IMR-90 (cell line): ENCODE measurements at regions not wholly inside any gene's neighbourhood (a gene's known extent, or its start where the extent isn't known, plus 50 kb on each side); places are given as distances from the start of the nearest gene placed in this dataset.

Experiments
- MXI1 ChIP-seq: IDR thresholded peaks from 2 replicates; pipeline ENCODE4 v1.6.1; 2012; ENCODE audit warnings: low read depth, mild to moderate bottlenecking, low read length, moderate library complexity, borderline replicate concordance
- POLR2A ChIP-seq: IDR thresholded peaks from 2 replicates; pipeline ENCODE4 v1.6.1; 2012; ENCODE audit warnings: mild to moderate bottlenecking, low read depth, low read length
- RAD21 ChIP-seq: IDR thresholded peaks from 2 replicates; pipeline ENCODE4 v1.6.1; 2012; ENCODE audit warnings: low read length, improper control_type of control experiment
- RCOR1 ChIP-seq: IDR thresholded peaks from 2 replicates; pipeline ENCODE4 v1.6.1; 2012; ENCODE audit warnings: mild to moderate bottlenecking, low read length, improper control_type of control experiment; ENCODE audit not compliant: insufficient replicate concordance
- TF ChIP-seq, protein P1 (sequence below): conservative IDR thresholded peaks from 2 replicates; pipeline ENCODE4 v1.5.1; 2012; ENCODE audit warnings: mild to moderate bottlenecking, low read depth, low read length, improper control_type of control experiment

DNA sequence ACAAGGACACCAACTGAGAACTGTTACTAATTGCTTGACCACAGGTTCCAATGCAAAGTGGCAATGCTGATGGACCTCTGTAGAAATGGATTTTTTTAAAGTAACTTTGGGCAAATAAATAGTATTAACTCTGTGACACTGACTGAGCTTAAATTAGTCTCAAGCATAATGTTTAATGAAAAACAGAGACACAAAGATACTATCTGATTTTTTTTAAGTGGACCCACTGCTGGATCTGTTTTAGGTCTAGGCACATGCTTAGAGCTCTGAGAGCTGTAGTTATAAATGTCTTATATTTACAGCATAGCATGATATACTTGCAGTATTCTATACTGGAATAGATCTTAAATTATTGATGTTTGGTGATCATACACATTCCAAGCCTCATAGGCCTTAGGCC is 481.6 kb upstream of the LRRC7 start:
- TF ChIP-seq, protein P1, sequence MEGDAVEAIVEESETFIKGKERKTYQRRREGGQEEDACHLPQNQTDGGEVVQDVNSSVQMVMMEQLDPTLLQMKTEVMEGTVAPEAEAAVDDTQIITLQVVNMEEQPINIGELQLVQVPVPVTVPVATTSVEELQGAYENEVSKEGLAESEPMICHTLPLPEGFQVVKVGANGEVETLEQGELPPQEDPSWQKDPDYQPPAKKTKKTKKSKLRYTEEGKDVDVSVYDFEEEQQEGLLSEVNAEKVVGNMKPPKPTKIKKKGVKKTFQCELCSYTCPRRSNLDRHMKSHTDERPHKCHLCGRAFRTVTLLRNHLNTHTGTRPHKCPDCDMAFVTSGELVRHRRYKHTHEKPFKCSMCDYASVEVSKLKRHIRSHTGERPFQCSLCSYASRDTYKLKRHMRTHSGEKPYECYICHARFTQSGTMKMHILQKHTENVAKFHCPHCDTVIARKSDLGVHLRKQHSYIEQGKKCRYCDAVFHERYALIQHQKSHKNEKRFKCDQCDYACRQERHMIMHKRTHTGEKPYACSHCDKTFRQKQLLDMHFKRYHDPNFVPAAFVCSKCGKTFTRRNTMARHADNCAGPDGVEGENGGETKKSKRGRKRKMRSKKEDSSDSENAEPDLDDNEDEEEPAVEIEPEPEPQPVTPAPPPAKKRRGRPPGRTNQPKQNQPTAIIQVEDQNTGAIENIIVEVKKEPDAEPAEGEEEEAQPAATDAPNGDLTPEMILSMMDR: no peak
- TF ChIP-seq POLR2A: no peak
- TF ChIP-seq RAD21: no peak
- TF ChIP-seq MXI1: no peak
- TF ChIP-seq RCOR1: no peak
